ENCODE measurements at regions not wholly inside any gene's neighbourhood (a gene's known extent, or its start where the extent isn't known, plus 50 kb on each side); places are given as distances from the start of the nearest gene placed in this dataset.

GRCh38 chr1:166703141-166703540, 136.1 kb upstream of the POGK start:
- Histone ChIP-seq H3K4me3 (ENCODE audit: low read depth in 1 of 2, low read length in 2 of 2) (no peak overlapping the region), H3K27me3 (ENCODE audit: control insufficient read depth in 1 of 2, insufficient read depth in 2 of 2, low read length in 2 of 2) (no peaks in the 10 kb centered on the region), H3K4me1 (ENCODE audit: control insufficient read depth in 2 of 2, insufficient read depth in 2 of 2, low read length in 1 of 2) (no peaks in the 10 kb centered on the region), H3K36me3 (ENCODE audit: control insufficient read depth in 2 of 2, insufficient read depth in 2 of 2, low read length in 1 of 2) (no peaks in the 10 kb centered on the region), H3K27ac (ENCODE audit: low read depth in 2 of 2, low read length in 1 of 2) (no peak overlapping the region), H3K9me3 (ENCODE audit: control insufficient read depth in 2 of 2, insufficient read depth in 1 of 2, low read depth in 1 of 2, low read length in 1 of 2) (no peaks in the 10 kb centered on the region)
- WGBS, 2 donors: 83 to 89% methylated on average over 2 of the region's 2 CpGs

- no peak overlapping the region for H3K4me3 ChIP-seq (ENCODE audit: low read depth in 1 of 2, low read length in 2 of 2)
- no peaks in the 10 kb centered on the region for H3K27me3 ChIP-seq (ENCODE audit: control insufficient read depth in 1 of 2, insufficient read depth in 2 of 2, low read length in 2 of 2)
- no peaks in the 10 kb centered on the region for H3K36me3 ChIP-seq (ENCODE audit: control insufficient read depth in 2 of 2, insufficient read depth in 2 of 2, low read length in 1 of 2)
- H3K27ac ChIP-seq (ENCODE audit: low read depth in 2 of 2, low read length in 1 of 2): no peak overlapping the region
- no peaks in the 10 kb centered on the region for H3K4me1 ChIP-seq (ENCODE audit: control insufficient read depth in 2 of 2, insufficient read depth in 2 of 2, low read length in 1 of 2)
- WGBS, 2 donors: 54 to 57% methylated on average over 4 of the region's 4 CpGs
- no peaks in the 10 kb centered on the region for H3K9me3 ChIP-seq (ENCODE audit: control insufficient read depth in 2 of 2, insufficient read depth in 1 of 2, low read depth in 1 of 2, low read length in 1 of 2)
These were observed 135.4 kb upstream of the POGK start for GRCh38 chr1:166703726-166704462.

GRCh38 chr1:166705376-166706289, 133.6 kb upstream of the POGK start:
- Histone ChIP-seq H3K4me1 (ENCODE audit: control insufficient read depth in 2 of 2, insufficient read depth in 2 of 2, low read length in 1 of 2) (no peaks in the 10 kb centered on the region), H3K4me3 (ENCODE audit: low read depth in 1 of 2, low read length in 2 of 2) (no peak overlapping the region), H3K27ac (ENCODE audit: low read depth in 2 of 2, low read length in 1 of 2) (no peak overlapping the region), H3K9me3 (ENCODE audit: control insufficient read depth in 2 of 2, insufficient read depth in 1 of 2, low read depth in 1 of 2, low read length in 1 of 2) (no peaks in the 10 kb centered on the region), H3K36me3 (ENCODE audit: control insufficient read depth in 2 of 2, insufficient read depth in 2 of 2, low read length in 1 of 2) (no peaks in the 10 kb centered on the region), H3K27me3 (ENCODE audit: control insufficient read depth in 1 of 2, insufficient read depth in 2 of 2, low read length in 2 of 2) (no peaks in the 10 kb centered on the region)
- WGBS, 2 donors: 6 to 19% methylated on average over 3 of the region's 3 CpGs

GRCh38 chr1:166716620-166717019, 122.7 kb upstream of the POGK start:
- Histone ChIP-seq H3K27ac (ENCODE audit: low read depth in 2 of 2, low read length in 1 of 2) (no peak overlapping the region), H3K36me3 (ENCODE audit: control insufficient read depth in 2 of 2, insufficient read depth in 2 of 2, low read length in 1 of 2) (no peaks in the 10 kb centered on the region), H3K27me3 (ENCODE audit: control insufficient read depth in 1 of 2, insufficient read depth in 2 of 2, low read length in 2 of 2) (no peaks in the 10 kb centered on the region), H3K9me3 (ENCODE audit: control insufficient read depth in 2 of 2, insufficient read depth in 1 of 2, low read depth in 1 of 2, low read length in 1 of 2) (peaks cover 0 to 2% of the 10 kb centered on the region in 2 donors), H3K4me1 (ENCODE audit: control insufficient read depth in 2 of 2, insufficient read depth in 2 of 2, low read length in 1 of 2) (no peaks in the 10 kb centered on the region), H3K4me3 (ENCODE audit: low read depth in 1 of 2, low read length in 2 of 2) (no peak overlapping the region)

GRCh38 chr1:166721145-166721544, 118.1 kb upstream of the POGK start:
- Histone ChIP-seq H3K36me3 (ENCODE audit: control insufficient read depth in 2 of 2, insufficient read depth in 2 of 2, low read length in 1 of 2) (no peaks in the 10 kb centered on the region), H3K4me3 (ENCODE audit: low read depth in 1 of 2, low read length in 2 of 2) (no peak overlapping the region), H3K27me3 (ENCODE audit: control insufficient read depth in 1 of 2, insufficient read depth in 2 of 2, low read length in 2 of 2) (no peaks in the 10 kb centered on the region), H3K27ac (ENCODE audit: low read depth in 2 of 2, low read length in 1 of 2) (no peak overlapping the region), H3K4me1 (ENCODE audit: control insufficient read depth in 2 of 2, insufficient read depth in 2 of 2, low read length in 1 of 2) (no peaks in the 10 kb centered on the region), H3K9me3 (ENCODE audit: control insufficient read depth in 2 of 2, insufficient read depth in 1 of 2, low read depth in 1 of 2, low read length in 1 of 2) (no peaks in the 10 kb centered on the region)
- 45 to 54% methylated on average over 2 of the region's 2 CpGs for WGBS, 2 donors

- no peaks in the 10 kb centered on the region for H3K36me3 ChIP-seq (ENCODE audit: control insufficient read depth in 2 of 2, insufficient read depth in 2 of 2, low read length in 1 of 2)
- no peak overlapping the region for H3K4me3 ChIP-seq (ENCODE audit: low read depth in 1 of 2, low read length in 2 of 2)
- 74 to 80% methylated on average over 1 of the region's 1 CpG for WGBS, 2 donors
- H3K27me3 ChIP-seq (ENCODE audit: control insufficient read depth in 1 of 2, insufficient read depth in 2 of 2, low read length in 2 of 2): no peaks in the 10 kb centered on the region
- H3K9me3 ChIP-seq (ENCODE audit: control insufficient read depth in 2 of 2, insufficient read depth in 1 of 2, low read depth in 1 of 2, low read length in 1 of 2): no peaks in the 10 kb centered on the region
- no peak overlapping the region for H3K27ac ChIP-seq (ENCODE audit: low read depth in 2 of 2, low read length in 1 of 2)
- no peaks in the 10 kb centered on the region for H3K4me1 ChIP-seq (ENCODE audit: control insufficient read depth in 2 of 2, insufficient read depth in 2 of 2, low read length in 1 of 2)
These were observed 108.9 kb upstream of the POGK start for GRCh38 chr1:166730299-166730888.

GRCh38 chr1:166738140-166738539, 101.1 kb upstream of the POGK start:
- Histone ChIP-seq H3K9me3 (ENCODE audit: control insufficient read depth in 2 of 2, insufficient read depth in 1 of 2, low read depth in 1 of 2, low read length in 1 of 2) (no peaks in the 10 kb centered on the region), H3K4me3 (ENCODE audit: low read depth in 1 of 2, low read length in 2 of 2) (no peak overlapping the region), H3K36me3 (ENCODE audit: control insufficient read depth in 2 of 2, insufficient read depth in 2 of 2, low read length in 1 of 2) (no peaks in the 10 kb centered on the region), H3K27ac (ENCODE audit: low read depth in 2 of 2, low read length in 1 of 2) (no peak overlapping the region), H3K27me3 (ENCODE audit: control insufficient read depth in 1 of 2, insufficient read depth in 2 of 2, low read length in 2 of 2) (no peaks in the 10 kb centered on the region), H3K4me1 (ENCODE audit: control insufficient read depth in 2 of 2, insufficient read depth in 2 of 2, low read length in 1 of 2) (no peaks in the 10 kb centered on the region)

- no peaks in the 10 kb centered on the region for H3K36me3 ChIP-seq (ENCODE audit: control insufficient read depth in 2 of 2, insufficient read depth in 2 of 2, low read length in 1 of 2)
- no peaks in the 10 kb centered on the region for H3K27me3 ChIP-seq (ENCODE audit: control insufficient read depth in 1 of 2, insufficient read depth in 2 of 2, low read length in 2 of 2)
- H3K27ac ChIP-seq (ENCODE audit: low read depth in 2 of 2, low read length in 1 of 2): no peak overlapping the region
- WGBS, 2 donors: 51 to 58% methylated on average over 2 of the region's 2 CpGs
- H3K4me1 ChIP-seq (ENCODE audit: control insufficient read depth in 2 of 2, insufficient read depth in 2 of 2, low read length in 1 of 2): no peaks in the 10 kb centered on the region
- no peaks in the 10 kb centered on the region for H3K9me3 ChIP-seq (ENCODE audit: control insufficient read depth in 2 of 2, insufficient read depth in 1 of 2, low read depth in 1 of 2, low read length in 1 of 2)
- H3K4me3 ChIP-seq (ENCODE audit: low read depth in 1 of 2, low read length in 2 of 2): no peak overlapping the region
These were observed 100.4 kb upstream of the POGK start for GRCh38 chr1:166738873-166739272.

GRCh38 chr1:166740668-166741276, 98.5 kb upstream of the POGK start:
- Histone ChIP-seq H3K4me3 (ENCODE audit: low read depth in 1 of 2, low read length in 2 of 2) (no peak overlapping the region), H3K36me3 (ENCODE audit: control insufficient read depth in 2 of 2, insufficient read depth in 2 of 2, low read length in 1 of 2) (no peaks in the 10 kb centered on the region), H3K9me3 (ENCODE audit: control insufficient read depth in 2 of 2, insufficient read depth in 1 of 2, low read depth in 1 of 2, low read length in 1 of 2) (peaks cover 5 to 6% of the 10 kb centered on the region in 2 donors), H3K27me3 (ENCODE audit: control insufficient read depth in 1 of 2, insufficient read depth in 2 of 2, low read length in 2 of 2) (no peaks in the 10 kb centered on the region), H3K27ac (ENCODE audit: low read depth in 2 of 2, low read length in 1 of 2) (no peak overlapping the region), H3K4me1 (ENCODE audit: control insufficient read depth in 2 of 2, insufficient read depth in 2 of 2, low read length in 1 of 2) (no peaks in the 10 kb centered on the region)
- WGBS, 2 donors: 81% methylated on average over 3 of the region's 3 CpGs

Data from esophagus (tissue), 2 donors.